ENCODE measurements at regions not wholly inside any gene's neighbourhood (a gene's known extent, or its start where the extent isn't known, plus 50 kb on each side); places are given as distances from the start of the nearest gene placed in this dataset.
"Not testable (repeated sequence)": the region's sequence is repeated elsewhere in the genome, so short reads cannot be mapped to it uniquely, and the experiment has no call there.

DNA sequence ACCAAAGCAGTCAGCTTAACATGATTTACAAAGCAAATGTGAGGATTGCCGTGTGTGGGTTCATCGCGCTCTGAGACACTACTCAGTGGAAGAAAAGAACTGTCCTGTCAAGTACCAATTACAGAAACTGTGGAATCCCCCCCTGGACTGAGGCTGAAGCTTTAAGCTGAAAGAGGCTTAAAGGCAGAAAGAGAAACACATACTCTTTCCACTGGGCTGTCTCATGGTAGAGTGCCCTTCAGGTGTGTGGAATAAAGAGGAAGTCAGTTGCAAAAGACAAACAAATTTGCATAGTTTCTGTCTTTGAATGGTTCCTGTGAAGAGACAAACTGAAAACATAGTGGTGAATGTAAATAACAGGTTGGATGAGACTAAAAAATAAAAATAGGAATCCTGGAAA lies 560.4 kb upstream of the SYNCRIP start:
- DNase-seq = no peak

DNA sequence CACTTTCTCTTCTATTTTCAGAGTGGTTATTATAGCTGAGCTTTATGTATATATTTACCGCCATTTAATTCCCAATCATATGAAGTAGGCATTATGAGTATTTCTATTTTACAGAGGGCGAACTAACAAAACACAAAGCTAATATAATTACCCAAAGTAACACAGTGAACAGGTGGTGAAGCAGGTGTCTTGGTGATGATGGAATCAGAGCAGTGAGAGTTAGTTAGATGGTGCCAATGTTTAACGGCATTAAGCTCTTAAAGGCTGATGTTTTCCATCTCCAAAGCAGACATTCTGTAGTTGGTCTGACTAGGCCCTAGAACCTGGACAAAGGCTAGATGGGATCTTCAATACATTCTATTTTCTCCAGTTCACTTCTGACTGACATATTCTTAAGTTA lies 551.1 kb upstream of the SYNCRIP start:
- DNase-seq = no peak

DNA sequence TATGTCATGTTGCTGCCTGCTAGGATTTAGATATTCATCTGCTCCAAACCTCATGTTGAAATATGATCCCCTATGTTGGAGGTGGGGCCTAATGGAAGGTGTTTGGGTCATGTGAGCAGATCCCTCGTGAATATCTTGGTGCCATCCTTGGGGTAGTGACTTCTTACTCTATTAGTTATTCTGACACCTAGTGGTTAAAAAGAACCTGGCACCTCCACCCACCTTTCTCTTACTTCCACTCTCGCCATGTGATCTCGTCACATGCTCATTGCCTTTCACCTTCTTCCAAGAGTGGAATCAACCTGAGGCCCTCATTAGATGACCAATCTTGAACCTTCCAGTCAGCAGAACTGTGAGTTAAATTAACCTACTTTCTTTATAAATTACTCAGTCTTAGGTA lies 549.4 kb upstream of the SYNCRIP start:
- DNase-seq = no peak

DNA sequence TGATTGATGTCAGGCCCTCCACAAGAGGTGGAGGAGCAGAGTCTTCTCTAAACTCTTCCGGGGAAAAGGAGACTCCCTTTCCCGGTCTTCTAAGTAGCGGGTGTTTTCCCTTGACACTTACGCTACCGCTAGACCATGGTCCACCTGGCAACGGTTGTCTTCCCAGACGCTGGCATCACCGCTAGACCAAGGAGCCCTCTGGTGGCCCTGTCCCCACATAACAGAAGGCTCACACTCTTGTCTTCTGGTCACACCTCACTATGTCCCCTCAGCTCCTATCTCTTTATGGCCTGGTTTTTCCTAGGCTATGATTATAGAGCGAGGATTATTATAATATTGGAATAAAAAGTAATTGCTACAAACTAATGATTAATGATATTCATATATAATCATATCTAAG lies 532.5 kb upstream of the SYNCRIP start:
- not testable (repeated sequence) for DNase-seq

DNA sequence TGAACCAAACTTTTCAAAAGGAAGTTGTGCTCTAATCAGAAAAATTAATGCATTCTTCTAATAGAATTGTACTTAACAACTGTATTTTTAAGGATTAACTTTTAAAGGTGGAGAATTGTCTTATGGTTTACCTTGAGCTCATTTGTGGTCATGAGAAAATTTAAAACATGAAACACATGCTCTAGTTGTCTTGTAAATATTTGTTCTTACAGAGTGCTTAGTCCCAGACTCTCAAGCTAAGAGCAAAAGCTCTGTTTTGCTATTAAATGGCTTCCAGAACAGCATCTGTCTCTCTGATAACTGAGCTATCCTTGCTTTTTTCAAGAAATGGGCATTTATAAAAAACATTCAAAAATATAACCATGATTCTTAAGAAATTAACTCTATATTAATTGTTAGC lies 512.2 kb upstream of the SYNCRIP start:
- no peak for DNase-seq

DNA sequence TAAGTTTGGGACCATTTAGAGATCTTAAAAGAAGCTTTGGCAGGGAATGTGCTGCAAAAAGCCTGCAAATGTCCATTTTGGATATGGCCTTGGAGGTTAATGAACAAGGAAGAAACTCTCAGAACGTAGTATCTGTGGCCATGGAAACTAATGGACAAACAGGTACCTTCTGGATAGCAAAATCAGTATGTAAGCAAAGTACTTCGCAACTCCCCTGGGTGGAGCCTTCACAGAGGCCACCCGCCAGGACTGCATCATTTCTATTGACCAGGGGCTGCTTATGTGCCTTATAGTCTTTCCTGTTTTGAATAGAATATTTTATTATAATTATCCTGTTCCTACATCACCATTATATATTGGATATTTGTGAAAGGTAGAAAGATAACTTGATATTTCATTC lies 510.8 kb upstream of the SYNCRIP start:
- no peak for DNase-seq

DNA sequence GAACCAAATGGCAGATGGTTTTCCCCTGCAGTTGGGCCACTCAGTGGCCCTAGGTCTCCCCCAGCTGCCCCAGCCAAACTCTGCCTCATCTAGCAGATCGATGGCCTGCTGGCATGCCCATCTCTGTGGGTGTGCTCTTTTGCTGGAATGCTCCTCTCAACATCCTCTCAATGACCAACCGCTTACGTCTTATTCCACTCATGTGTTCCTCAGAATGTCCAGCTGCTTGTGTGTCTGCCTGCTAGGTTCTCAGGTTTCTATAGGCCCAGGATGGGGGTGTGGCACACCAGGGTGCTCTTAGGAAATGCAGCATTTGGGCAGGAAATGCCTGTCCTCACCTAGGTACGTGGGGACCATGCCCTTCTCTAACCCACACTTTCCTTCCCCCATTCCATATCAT lies 509.9 kb upstream of the SYNCRIP start:
- DNase-seq = no peak

DNA sequence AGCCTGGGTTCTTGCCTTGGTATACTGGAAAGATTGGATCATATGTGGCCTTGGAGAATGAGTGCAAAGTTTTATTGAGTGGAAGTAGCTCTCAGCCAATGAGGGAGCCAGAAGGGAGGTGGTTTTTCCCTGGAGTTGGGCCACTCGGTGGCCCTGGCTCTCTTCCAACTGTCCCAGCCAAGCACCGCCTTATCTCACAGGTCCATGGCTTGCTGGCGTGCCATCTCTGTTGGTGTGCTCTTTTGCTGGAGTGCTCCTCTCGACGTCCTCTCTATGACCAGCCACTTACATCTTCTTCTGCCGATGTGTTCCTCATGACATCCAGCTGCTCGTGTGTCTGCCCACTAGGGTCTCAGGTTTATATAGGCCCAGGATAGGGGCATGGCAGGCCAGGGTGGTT lies 505.9 kb upstream of the SYNCRIP start:
- no peak for DNase-seq

DNA sequence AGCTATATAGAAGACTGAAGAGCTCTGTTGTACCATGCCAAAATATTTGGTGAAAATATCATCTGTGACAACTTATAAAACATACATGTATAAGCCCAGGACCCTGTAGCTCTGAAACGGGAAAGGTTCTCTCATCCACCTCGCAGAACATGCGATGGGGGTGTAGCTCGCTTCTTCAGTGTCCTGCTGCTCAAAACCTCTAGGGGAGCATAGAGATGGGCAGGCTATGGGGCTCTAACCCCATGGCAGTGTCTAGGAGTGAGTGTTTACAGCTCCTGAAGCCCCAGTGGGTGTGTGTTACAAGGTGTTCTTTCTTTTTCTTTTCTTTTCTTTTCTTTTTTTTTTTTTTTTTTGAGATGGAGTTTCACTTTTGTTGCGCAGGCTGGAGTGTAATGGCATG lies 505.2 kb upstream of the SYNCRIP start:
- no peak for DNase-seq

DNA sequence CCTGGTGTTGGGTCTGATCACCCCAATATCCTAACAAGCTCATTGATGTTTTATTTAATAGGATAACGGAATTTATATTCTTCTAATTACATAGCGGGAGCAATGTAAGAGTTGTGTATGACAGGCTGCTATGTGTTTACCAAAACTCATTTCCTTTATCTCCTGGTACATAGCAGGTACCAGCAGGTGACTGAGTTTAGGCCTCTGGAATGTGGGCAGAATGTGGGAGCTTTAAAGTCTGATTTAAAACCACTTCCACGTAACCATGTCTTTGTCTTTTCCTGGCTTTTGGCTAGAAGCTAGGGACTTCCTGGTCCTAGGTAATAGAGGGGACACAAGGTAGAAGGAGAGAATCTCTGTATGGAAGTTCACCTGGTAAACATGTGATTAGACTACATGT lies 504.6 kb upstream of the SYNCRIP start:
- DNase-seq = no peak

DNA sequence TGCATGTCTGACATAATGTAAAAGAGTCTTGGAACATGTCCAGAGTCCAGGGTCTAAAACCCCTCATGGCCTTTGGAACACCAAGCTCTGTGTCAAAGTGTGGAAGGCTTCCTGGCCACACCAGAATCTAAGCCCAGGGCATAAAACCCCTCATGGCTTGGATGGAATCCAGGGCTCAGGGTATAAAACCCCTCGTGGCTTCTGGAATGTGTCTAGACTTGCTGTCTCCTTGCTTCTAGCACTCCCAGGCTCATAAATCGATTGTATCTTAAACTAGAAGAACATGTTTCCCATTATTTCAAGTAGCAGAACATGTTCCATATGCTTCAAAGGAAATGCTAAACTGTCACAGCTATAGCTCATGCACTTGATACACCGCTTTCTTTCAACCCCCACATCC lies 504.1 kb upstream of the SYNCRIP start:
- DNase-seq = not testable (repeated sequence)

DNA sequence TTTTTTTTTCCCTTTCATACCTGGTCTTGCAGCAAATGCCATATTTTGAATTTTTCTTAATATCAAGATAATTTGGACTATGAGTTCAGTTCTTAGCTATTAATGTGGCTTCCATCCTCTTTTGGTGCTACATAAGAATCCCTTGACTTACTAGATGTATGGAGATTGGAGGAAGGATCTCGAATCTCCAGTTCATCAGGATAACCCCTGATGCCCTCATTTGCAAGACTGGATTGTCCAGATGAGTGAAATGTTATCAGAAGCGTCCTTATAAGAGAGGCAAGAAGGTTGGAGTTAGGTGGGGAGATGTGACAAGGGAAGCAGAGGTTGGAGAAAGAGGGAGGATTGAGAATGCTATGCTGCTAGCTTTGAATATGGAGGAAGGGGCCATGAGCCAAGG lies 499.6 kb upstream of the SYNCRIP start:
- DNase-seq = no peak

DNA sequence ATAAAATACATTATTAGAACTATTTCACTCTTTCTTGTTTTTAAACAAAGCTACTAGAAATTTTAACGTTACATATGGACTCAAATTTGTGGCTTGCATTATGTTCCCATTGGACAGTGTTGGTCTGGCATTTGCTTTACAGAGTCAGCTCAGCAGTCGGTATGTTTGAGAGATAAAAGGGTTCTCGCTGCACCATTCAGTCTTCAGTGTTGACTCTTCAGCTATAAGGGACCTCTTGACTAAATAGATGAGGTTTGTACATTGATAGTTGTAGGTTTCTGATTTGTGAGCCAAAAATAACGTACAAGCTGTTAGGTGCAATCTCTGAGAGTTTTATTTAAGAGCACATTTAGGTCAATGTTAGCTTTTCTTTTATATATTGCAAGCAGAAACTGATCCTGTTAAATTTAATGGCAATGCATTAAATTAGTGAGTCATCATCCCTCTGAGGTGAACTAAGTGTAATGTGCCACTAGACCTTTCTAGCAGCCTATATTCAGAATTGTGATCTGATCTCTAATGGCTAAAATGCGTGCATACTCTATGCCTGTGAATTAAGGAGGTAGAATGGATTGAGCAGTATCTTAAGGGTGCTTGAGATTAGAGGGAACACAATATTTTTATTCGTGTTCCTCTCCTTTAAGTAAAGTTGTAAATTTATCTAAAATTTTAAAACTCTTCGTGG lies 485.6 kb upstream of the SYNCRIP start:
- no peak for DNase-seq

DNA sequence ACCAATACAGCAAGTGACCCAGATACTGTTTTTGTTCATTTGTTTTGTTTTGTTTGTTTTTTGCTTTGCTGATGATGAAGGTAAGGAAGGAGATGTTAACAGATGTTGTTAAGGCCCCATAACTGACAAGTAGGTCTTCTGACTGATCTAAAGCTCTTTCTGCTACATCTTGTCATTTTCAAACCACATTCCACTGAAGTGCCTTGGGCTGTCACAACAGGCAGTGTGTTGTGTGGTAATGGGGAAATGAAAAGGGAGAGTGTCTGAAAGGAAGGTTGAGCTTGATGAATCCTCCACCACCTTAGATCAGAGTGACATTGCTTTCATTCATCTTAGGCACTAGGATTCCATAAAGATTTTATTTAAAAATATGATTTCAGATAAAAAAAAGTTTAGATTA lies 479.4 kb upstream of the SYNCRIP start:
- no peak for DNase-seq

DNA sequence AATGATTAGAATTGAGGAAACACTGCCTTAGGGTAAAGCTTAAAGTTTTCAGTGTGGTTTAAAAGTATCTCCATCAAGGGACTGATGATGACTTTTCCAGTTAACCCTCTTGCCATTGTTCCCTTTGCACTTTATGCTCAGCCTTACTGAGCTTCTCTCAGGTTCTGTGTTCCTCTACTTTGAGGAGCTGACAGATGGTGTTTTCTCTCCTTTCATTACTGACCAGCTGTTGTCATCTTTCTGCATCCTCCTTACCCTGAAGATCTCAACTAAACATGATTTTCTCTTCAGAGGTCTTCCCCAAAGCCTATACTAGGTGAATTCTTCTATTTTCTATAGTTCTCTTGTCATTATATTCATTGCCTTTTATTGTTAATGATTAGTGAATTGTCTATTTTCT lies 475.6 kb upstream of the SYNCRIP start:
- no peak for DNase-seq

DNA sequence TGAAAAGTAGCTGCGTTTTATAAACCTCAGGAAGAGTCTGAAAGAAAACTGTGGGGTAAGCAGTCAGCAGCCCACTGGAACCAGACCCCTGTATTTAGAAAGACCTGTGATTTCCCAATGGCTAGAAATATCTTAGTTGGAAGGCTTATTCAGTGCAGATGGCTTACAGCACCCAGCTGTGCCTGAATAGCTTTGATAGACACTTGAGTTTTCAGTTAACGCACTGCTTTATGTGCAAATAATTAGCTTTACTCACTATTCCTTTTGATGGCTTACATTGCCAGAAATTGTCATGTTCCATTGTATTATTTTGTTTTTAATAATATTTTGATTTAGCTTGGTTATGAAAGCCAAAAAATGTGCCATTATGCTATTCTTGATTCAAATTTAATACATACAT lies 465.3 kb upstream of the SYNCRIP start:
- no peak for DNase-seq

DNA sequence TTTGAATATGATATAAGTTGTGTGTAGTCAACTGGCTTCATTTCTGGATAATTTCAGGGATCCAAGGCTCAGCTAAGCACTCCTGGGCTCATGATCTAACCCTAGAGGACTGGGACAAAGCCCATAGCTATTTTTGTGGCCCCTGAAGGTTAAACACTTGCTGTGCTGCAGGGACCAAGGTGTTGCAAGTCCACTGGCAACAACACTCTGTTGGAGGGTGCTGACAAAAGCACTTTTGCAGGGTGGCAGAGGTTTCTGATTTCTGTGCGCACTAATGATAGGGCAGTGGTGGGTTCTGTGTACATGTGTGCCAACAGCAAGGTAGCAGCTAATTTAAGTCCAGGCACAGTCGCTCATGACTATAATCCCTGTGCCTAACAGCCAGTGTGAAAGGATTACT lies 445.3 kb upstream of the SYNCRIP start:
- no peak for DNase-seq

DNA sequence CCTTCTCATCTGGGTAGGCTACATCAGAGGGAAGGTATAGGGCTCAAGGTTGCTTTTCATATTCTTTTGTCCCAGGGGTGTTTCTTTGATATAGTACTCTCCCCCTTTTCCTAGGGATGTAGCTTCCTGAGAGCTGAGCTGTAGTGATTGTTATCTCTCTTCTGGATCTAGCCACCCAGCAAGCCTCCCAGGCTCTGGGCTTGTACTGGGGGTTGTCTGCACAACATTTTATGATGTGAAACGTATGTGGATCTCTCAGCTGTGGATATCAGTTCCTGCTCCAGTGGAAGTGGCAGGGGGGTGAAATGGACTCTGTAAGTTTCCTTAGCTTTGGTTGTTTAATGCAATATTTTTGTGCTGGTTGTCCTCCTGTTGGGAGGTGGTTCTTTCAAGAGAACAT lies 437.3 kb upstream of the SYNCRIP start:
- DNase-seq = no peak

DNA sequence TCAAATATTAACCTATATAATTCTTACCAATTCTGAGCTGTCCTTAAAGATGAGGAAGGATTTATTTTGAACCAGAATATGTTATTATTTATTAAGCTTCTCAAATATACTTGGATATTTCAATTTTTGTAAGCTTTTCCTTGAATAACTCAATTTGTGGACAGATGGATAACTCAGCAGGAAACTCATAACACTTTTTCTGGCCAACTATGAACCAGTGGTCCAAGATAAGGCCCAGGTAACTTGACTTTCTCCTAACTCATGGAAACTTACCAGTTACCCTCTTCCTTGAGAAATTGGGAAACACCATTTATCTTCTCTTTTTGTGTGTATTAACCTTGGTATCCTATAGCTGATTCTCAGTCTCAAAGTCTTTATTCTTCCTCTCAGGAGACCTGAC lies 427.5 kb upstream of the SYNCRIP start:
- DNase-seq = no peak

DNA sequence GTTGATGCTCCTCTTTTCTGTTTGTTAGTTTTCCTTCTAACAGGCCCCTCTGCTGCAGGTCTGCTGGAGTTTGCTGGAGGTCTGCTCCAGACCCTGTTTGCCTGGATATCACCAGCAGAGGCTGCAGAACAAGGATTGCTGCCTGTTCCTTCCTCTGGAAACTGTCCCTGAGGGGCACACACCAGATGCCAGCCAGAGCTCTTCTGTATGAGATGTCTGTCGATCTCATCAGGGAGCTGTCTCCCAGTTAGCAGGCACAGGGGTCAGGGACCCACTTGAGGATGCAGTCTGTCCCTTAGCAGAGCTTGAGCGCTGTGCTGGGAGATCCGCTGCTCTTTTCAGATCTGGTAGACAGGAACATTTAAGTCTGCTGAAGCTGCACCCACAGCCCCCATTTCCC lies 422.3 kb upstream of the SYNCRIP start:
- DNase-seq = not testable (repeated sequence)

DNA sequence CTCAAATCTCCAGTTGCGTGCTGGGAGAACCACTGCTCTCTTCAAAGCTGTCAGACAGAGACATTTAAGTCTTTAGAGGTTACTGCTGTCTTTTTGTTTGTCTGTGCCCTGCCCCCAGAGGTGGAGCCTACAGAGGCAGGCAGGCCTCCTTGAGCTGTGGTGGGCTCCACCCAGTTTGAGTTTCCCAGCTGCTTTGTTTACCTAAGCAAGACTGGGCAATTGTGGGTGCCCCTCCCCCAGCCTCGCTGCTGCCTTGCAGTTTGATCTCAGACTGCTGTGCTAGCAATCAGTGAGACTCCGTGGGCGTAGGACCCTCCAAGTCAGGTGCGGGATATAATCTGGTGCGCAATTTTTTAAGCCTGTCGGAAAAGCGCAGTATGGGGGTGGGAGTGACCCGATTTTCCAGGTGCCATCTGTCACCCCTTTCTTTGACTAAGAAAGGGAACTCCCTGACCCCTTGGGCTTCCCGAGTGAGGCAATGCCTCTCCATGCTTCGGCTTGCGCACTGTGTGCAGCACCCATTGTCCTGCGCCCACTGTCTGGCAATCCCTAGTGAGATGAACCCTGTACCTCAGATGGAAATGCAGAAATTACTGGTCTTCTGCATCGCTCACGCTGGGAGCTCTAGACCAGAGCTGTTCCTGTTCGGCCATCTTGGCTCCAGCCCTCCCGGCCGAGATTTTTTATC lies 414.8 kb upstream of the SYNCRIP start:
- not testable (repeated sequence) for DNase-seq

DNA sequence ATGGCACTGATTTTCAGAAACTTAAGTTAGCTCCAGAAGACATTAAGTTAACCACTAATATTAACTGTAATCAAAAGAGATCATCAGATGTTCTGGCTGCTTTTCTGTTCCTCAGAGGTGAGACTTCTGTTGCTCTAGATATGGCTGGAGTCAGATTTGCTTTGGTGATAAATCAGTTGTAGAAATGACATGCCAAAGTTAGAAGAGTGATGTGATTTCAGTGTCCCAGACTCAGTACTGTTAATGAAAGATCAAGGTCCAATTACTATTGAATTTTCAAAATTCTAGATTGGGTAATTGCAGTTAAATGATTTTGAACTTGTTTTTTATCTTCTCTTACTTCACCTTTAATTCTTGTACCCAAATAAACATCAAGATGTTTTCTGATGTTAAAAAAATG lies 402.4 kb upstream of the SYNCRIP start:
- DNase-seq = no peak

DNA sequence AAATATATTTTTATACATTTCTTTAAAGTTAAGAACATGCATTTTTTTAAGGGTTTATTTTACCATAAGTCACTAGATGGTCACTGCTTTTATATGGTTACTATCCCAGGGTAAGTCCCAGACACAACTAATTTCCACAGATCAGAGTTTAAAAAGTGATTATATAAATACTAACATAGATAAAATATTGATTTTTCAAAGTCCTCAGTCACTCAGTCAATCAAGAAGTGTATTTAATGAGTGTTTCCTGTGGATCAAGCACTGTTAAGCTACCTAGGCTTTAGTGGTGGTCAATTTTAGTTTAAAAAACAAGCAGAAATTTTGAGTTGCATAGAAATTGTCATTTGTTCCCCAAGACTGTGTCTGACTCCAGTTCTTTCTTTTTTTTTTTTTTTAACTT lies 399.5 kb upstream of the SYNCRIP start:
- no peak for DNase-seq

DNA sequence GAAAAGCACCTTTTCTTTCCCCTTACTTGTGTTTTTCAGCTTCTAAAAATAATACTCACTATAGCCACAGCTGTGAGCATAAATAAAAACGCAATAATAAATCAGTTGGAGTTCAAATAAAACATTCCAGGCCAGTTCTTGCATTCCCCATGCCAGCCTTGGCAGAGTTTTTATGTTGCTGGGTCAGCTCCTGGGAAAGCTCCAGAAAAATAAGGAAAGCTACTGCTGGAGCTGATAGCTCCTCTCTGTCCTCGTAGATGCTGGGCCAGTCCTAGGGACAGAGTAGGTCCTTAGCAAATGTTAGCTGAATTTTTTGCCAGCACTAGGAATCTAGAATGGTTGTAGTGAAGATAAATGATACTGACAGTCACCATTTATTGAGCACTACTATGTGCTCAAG lies 389.0 kb upstream of the SYNCRIP start:
- no peak for DNase-seq

DNA sequence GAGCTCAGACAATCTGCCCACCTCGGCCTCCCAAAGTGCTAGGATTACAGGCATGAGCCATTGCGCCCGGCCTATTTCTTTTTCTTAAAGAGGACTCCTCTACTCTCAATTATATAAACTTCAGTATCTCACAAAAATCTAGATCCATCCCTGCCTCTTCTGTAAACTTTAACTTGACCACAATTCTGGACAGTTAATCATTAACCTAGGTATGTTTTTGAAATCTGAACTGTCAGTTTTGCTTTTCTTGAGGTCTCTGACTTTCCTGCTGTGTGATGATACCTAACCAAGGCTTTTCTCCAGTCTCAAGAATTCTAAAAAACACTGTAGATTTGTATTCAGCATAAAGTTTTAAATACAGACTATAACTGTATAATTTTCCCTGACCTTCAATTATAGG lies 388.2 kb upstream of the SYNCRIP start:
- no peak for DNase-seq

Measured in inflammatory macrophage treated with lipopolysaccharide for 4 hours (primary cell).